Stomach smooth muscle (tissue), 2 donors: ENCODE measurements at regions not wholly inside any gene's neighbourhood (a gene's known extent, or its start where the extent isn't known, plus 50 kb on each side); places are given as distances from the start of the nearest gene placed in this dataset.

ENCODE experiments used
- H3K27ac ChIP-seq: one replicate; pipeline ENCODE4 v1.7.0; 2013; ENCODE audit warnings: mild to moderate bottlenecking, low read length, inconsistent platforms
- H3K27me3 ChIP-seq, 2 donors: one replicate each; pipeline ENCODE4 v1.7.0; 2013; ENCODE audit warnings: low read length in 2 of 2; ENCODE audit not compliant: insufficient read depth in 2 of 2, control insufficient read depth in 1 of 2
- H3K36me3 ChIP-seq, 2 donors: one replicate each; pipeline ENCODE4 v1.7.0; 2013; ENCODE audit warnings: low read length in 2 of 2; ENCODE audit not compliant: control insufficient read depth in 2 of 2, insufficient read depth in 2 of 2
- H3K4me1 ChIP-seq: one replicate; pipeline ENCODE4 v1.7.0; 2013; ENCODE audit warnings: low read length; ENCODE audit not compliant: control insufficient read depth, insufficient read depth
- H3K4me3 ChIP-seq, 2 donors: one replicate each; pipeline ENCODE4 v1.7.0; 2013; ENCODE audit warnings: low read length in 2 of 2
- H3K9ac ChIP-seq, 2 donors: one replicate each; pipeline ENCODE4 v1.7.0; 2013; ENCODE audit warnings: low read length in 2 of 2, mild to moderate bottlenecking in 1 of 2
- H3K9me3 ChIP-seq, 2 donors: one replicate each; pipeline ENCODE4 v1.7.0; 2013; ENCODE audit warnings: low read length in 2 of 2; ENCODE audit not compliant: control insufficient read depth in 2 of 2
- donor health status: healthy.
- donor health status: Pancreatic carcinoma.

- Histone ChIP-seq H3K27ac (no peak overlapping the region), H3K4me3 (no peak overlapping the region), H3K4me1 (no peaks in the 10 kb centered on the region), H3K27me3 (no peaks in the 10 kb centered on the region), H3K36me3 (no peaks in the 10 kb centered on the region), H3K9ac (no peak overlapping the region), H3K9me3 (no peaks in the 10 kb centered on the region)
These were observed 174.1 kb downstream of the PIK3R1 start for GRCh38 chr5:68389618-68390017.

DNA sequence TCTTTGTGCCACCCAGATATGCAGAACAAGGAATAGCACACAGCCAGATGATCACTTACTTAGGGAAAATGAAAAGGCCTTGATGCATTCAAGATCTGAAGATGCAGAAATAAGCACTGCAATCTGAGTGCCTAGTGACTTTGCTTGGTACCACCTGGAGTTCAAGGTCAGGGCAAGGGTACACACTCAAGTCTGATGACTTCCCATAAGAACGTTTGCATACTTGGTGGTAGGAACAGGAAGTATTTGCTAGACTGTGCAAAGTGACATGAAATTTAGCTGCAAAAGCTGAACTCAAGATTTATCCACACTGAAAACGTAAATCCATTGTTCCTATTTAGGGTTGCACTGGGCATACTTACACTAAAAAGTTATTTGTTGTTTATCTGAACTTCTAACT is 177.1 kb downstream of the PIK3R1 start:
- Histone ChIP-seq H3K36me3 (no peaks in the 10 kb centered on the region), H3K4me1 (no peaks in the 10 kb centered on the region), H3K27ac (no peak overlapping the region), H3K27me3 (no peaks in the 10 kb centered on the region), H3K9me3 (peaks cover 0 to 3% of the 10 kb centered on the region in 2 donors), H3K9ac (no peak overlapping the region), H3K4me3 (no peak overlapping the region)

GRCh38 chr5:68395302-68395701 is 179.7 kb downstream of the PIK3R1 start:
- Histone ChIP-seq H3K27ac (no peak overlapping the region), H3K36me3 (no peaks in the 10 kb centered on the region), H3K4me1 (no peaks in the 10 kb centered on the region), H3K9me3 (peaks cover 0 to 3% of the 10 kb centered on the region in 2 donors), H3K4me3 (no peak overlapping the region), H3K9ac (no peak overlapping the region), H3K27me3 (no peaks in the 10 kb centered on the region)

GRCh38 chr5:68395926-68396511 is 180.5 kb downstream of the PIK3R1 start:
- Histone ChIP-seq H3K4me3 (no peak overlapping the region), H3K36me3 (no peaks in the 10 kb centered on the region), H3K4me1 (no peaks in the 10 kb centered on the region), H3K9me3 (peaks cover 0 to 3% of the 10 kb centered on the region in 2 donors), H3K9ac (no peak overlapping the region), H3K27ac (no peak overlapping the region), H3K27me3 (no peaks in the 10 kb centered on the region)

DNA sequence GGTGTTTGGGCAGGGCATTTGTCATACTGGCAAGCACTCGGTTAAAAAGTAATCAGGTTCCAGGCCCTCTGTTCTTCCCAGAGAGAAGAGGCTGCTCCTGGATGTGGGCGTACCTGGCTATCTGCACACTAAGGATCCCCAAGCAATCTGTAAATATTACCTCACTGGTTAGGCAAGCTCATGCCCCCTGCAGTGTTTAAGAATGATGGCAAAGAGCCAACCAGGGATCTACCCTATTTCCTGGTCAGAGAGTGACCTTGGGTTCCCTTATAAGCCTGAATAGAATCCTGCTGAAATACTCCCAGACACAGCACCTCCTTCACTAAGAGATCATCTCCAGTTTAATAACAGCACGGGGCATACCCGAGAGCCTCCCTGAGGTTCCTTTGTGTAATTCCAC is 181.2 kb downstream of the PIK3R1 start:
- Histone ChIP-seq H3K27ac (no peak overlapping the region), H3K9ac (no peak overlapping the region), H3K27me3 (no peaks in the 10 kb centered on the region), H3K36me3 (no peaks in the 10 kb centered on the region), H3K4me1 (no peaks in the 10 kb centered on the region), H3K9me3 (peaks cover 0 to 3% of the 10 kb centered on the region in 2 donors), H3K4me3 (no peak overlapping the region)

- no peak overlapping the region for H3K27ac ChIP-seq
- no peaks in the 10 kb centered on the region for H3K4me1 ChIP-seq
- H3K36me3 ChIP-seq, result no peaks in the 10 kb centered on the region
- no peaks in the 10 kb centered on the region for H3K27me3 ChIP-seq
- peaks cover 0 to 3% of the 10 kb centered on the region in 2 donors for H3K9me3 ChIP-seq
- no peak overlapping the region for H3K4me3 ChIP-seq
- H3K9ac ChIP-seq, result no peak overlapping the region
These were observed 182.7 kb downstream of the PIK3R1 start for GRCh38 chr5:68398146-68398812.

DNA sequence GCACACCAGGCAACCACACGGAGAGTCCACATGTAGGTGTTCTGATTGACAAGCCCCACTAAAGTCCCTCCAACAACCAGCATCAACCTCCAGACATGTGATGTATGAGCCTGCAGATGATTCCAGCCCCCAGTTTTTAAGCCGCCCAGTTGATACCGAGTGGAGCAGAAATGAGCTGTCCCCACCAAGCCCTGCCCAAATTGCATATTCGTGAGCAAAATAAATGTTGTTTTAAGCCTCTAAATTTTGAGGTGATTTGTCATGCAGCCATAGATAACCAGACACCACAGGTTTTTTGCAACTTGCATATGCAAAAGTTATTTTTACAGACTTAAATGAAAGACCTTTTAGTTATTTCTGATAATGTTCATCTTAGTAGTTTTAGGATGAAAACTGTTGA is 187.7 kb downstream of the PIK3R1 start:
- Histone ChIP-seq H3K9me3 (no peaks in the 10 kb centered on the region), H3K36me3 (no peaks in the 10 kb centered on the region), H3K4me1 (no peaks in the 10 kb centered on the region), H3K27me3 (no peaks in the 10 kb centered on the region), H3K9ac (no peak overlapping the region), H3K4me3 (no peak overlapping the region), H3K27ac (no peak overlapping the region)

DNA sequence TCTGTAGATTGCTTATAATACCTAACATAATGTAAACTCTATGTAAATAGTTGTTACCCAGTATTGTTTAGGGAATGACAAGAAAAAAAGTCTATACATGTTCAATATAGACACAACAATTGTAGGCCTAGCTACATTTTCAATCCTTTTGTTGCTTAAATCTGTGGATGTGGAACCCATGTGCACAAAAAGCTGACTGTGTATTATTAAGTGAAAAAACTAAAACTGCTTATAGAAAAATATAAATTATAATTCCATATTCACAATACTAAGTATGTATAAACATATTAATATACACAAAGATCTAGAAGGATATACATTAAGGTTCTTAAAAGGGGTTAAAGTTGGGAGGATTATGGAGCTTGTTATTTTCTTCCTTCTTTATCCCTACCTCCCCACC is 188.7 kb downstream of the PIK3R1 start:
- no peaks in the 10 kb centered on the region for H3K9me3 ChIP-seq
- H3K9ac ChIP-seq, result no peak overlapping the region
- no peaks in the 10 kb centered on the region for H3K27me3 ChIP-seq
- no peak overlapping the region for H3K27ac ChIP-seq
- H3K36me3 ChIP-seq, result no peaks in the 10 kb centered on the region
- no peaks in the 10 kb centered on the region for H3K4me1 ChIP-seq
- H3K4me3 ChIP-seq, result no peak overlapping the region

DNA sequence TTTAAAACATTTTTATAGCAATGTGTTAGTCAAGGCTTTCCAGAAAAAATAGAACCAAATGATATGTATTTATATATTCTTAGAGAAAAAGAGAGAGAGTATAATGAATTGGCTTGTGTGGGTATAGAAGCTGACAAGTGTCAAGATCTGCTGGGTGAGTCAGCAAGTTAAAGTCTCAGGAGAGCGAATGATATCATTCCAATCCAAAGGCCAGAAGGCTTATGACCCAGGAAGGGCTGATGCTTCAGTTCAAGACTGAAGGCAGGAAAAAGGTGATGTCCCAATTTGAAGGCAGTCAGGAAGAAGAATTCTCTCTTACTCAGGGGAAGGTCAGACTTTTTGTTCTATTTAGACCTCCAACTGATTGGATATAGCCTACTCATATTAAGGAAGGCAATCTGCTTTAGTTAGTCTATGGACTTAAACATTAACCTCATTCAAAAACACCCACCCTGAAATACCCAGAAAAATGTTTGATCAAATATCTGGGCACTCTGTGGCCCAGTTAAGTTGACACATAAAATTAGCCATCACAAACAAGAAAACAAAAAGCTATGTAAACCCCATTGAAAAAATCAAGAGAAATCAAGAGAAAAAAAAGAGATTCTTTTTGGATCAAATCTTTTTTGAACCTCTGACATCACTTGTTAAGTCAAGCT is 189.6 kb downstream of the PIK3R1 start:
- no peaks in the 10 kb centered on the region for H3K36me3 ChIP-seq
- H3K4me1 ChIP-seq, result no peaks in the 10 kb centered on the region
- H3K4me3 ChIP-seq, result no peak overlapping the region
- H3K9ac ChIP-seq, result no peak overlapping the region
- no peaks in the 10 kb centered on the region for H3K9me3 ChIP-seq
- H3K27ac ChIP-seq, result no peak overlapping the region
- no peaks in the 10 kb centered on the region for H3K27me3 ChIP-seq

DNA sequence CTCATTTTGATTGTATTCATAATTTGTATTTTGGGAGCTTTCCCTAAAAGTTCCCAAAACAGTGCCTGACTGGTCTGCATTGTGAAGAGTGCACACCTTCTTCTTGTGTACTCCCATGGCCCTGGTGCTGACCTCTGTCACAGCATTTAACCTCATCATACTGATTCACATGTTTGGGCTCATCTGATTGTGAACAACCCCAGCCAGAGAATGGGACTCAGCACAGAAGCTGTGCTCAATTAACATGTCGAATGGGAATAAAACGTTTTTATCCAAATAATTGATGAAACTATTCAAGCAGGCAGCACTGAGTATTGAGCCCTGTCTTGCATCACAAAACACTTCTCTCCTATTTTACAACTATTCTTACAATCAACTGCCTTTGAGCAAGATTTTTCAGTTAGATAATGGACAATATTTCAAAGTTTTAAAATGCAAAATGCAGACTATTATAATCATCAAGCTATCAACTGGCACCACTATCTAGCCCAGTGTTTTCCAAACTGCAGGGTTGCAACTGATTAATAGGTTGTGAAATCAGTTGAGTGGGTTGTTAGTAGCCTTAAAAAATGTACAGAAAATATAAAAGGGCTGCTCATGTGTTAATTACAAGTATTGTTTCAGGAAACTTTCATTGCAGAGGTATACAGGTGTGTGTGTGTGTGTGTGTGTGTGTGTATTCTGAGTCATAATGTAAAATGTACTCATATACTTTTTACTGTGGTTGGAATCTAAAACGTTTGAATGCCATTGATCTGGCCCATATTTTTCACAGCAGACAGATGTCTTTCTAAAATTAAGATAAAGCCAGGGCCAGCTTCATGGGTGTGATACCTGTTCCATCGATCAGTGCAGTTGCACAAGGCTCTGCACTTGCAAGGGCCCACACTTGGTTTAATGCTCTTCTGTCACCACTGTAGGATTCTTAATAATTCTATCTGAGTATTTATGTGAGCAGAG is 190.5 kb downstream of the PIK3R1 start:
- Histone ChIP-seq H3K9me3 (no peaks in the 10 kb centered on the region), H3K4me1 (no peaks in the 10 kb centered on the region), H3K9ac (no peak overlapping the region), H3K27me3 (no peaks in the 10 kb centered on the region), H3K4me3 (no peak overlapping the region), H3K36me3 (no peaks in the 10 kb centered on the region), H3K27ac (no peak overlapping the region)
